Hematopoietic multipotent progenitor cell (in vitro differentiated cells): ENCODE measurements at regions not wholly inside any gene's neighbourhood (a gene's known extent, or its start where the extent isn't known, plus 50 kb on each side); places are given as distances from the start of the nearest gene placed in this dataset.

ENCODE experiments used
- DNase-seq, 3 donors: peaks; one replicate each; pipeline ENCODE4 v3.0.0-alpha.2; 2011 to 2015; ENCODE audit warnings: low read depth in 2 of 3, low spot score in 2 of 3

DNA sequence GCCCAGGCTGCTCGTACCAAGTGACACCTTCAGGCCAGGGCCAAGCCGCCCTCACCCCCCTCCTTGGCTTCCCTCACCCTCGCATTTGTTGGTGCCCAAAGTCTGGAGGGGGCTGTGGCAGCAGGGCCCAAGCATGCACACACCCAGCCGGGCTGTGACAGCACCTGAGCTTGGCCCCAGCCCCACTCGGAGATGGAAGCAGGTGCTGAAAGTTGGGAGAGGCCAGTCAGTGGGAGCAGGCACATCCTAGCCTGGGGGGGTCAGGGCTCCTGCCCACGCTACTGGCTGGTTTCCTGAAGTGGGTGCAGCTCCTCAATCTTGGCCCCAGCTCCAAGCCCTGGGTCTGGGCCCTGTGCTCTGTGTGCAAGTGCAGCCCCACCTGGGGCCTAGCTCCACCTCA, 228.0 kb downstream of the RDH14 start:
- DNase-seq = no peak

- no peak for DNase-seq
These were observed 235.3 kb downstream of the RDH14 start for GRCh38 chr2:18325118-18325517.

- no peak for DNase-seq
These were observed 240.5 kb downstream of the RDH14 start for GRCh38 chr2:18319987-18320386.

DNA sequence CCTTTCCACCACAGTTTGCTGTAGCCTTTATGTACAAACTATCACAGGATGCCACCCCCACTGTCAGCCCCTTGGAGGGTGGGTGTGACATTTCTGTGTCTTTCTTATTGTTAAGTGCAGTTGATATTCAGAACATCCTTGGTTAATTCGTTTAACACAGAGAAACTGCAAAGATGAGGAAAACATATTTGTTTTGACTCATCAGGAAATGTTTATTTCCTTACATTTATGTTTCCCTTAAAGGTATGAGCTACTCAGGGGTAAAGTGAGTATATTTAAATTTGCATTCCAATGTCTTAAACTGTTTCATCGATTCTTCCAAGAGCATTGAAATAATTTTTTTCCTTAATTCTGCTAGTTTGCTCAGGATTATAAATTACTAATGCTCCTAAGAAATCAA, 243.4 kb downstream of the RDH14 start:
- no peak for DNase-seq

DNA sequence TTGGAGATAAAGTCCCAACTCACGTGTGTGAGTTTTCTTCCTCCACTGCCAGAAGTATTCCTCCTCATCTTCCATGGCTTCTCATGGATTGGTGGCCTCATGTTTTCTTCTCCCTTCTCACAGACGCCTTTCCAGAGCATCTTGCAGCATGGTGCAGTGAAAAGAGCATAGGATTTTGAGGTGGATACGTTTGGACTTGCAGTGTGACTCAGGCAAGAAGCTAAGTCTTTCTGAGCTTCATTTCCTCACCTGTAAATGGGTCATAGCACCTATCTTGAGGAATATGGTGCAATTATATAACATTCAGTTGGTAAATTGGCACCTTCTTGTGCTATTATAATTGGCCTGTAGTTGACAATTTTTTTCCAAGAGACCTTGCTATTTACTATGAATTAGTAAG, 247.6 kb downstream of the RDH14 start:
- no peak for DNase-seq

DNA sequence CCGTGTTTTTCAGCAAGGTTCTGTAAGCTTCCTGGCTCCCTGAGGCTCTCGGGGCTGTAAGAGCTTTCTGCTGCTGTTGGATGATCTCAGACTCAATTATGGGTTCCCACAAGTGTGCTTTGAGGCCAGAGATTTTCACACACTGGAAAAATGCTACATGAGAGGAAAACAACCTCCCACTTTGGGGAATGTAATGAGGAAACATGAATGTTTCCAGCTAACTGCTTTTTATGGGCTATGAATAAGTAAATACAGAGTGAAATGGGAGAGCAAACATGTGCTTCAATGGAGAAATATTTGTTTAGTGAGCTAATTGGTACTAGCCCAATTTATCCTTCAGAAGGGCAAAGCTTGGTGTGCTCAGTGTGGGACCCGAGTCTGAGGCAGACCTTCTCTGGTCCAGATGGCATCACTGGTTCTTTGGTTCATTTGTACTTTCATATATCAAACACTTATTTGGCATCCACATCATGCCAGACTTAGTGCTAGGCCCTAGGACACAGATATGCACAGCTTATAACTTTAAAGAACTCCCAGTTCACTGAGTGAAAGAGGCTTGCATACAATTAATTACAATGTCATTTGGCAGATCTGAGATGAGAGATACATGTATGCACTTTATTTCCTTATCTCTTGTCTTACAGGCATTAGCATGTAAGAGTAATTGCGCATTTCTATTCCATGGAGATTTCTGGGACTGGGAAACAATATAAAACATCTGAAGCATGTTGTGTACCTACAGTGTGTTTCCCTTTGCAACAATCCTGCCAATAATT, 248.8 kb downstream of the RDH14 start:
- DNase-seq = no peak

DNA sequence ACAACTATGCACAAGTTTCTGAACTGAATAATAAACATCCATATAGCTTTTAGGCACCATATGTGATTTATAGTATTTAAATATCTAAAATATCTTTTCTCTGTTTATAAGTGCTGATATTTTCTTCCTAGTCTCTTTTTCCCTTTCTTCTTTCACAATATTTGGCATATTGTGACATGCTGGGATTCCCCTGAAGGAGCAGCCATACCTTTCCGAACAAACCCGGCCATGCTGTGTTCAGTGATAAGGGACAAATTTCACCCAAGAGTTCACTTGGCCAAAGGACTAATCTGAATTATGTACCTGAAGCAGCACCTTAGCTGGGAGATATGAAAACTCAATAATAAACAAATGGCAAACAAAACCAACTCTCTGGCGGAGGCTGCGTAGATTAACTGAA, 250.8 kb downstream of the RDH14 start:
- no peak for DNase-seq

DNA sequence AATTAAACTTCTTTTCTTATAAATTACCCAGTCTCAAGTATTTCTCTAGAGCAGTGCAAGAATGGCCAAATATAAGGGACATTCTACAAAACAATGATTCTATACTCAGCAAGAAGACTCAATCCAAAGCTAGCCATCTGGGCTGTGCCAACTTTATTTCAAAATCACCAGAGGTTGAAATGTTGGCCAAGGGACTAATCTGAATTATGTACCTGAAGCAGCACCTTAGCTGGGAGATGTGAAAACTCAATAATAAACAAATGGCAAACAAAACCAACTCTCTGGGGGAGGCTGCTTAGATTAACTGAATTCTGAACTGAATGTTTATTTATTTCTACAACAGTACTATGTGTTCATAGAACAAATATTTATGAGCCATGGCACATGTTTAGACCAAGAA, 251.3 kb downstream of the RDH14 start:
- DNase-seq = no peak

GRCh38 chr2:18304849-18305248, 255.6 kb downstream of the RDH14 start:
- DNase-seq = no peak

GRCh38 chr2:18301421-18302139, 258.9 kb downstream of the RDH14 start:
- DNase-seq = no peak

- no peak for DNase-seq
These were observed 260.8 kb downstream of the RDH14 start for GRCh38 chr2:18299423-18300212.

- DNase-seq = no peak
These were observed 262.9 kb downstream of the RDH14 start for GRCh38 chr2:18297534-18298058.

GRCh38 chr2:18290386-18290785, 270.1 kb downstream of the RDH14 start:
- DNase-seq = no peak

- DNase-seq = no peak
These were observed 273.6 kb downstream of the RDH14 start for GRCh38 chr2:18286897-18287296.

DNA sequence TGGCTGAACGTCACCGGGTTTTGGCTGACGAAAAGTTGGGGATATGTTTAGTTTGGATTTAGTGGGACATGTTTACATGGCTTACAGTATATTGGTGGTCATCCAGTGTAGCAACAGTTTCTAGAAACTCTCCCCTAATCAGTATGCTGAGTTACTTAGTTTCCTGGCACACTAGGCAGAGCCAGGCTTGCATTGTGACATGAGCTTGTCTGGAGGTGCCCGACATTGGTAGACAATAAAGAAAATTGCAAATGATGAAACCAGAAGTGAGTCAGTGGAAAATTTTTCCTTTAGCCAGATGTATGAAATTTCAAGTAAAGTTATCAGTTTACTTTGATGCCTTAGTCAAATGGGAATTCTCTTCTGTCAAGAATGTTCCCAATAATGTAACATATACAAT, 276.1 kb downstream of the RDH14 start:
- DNase-seq = no peak

DNA sequence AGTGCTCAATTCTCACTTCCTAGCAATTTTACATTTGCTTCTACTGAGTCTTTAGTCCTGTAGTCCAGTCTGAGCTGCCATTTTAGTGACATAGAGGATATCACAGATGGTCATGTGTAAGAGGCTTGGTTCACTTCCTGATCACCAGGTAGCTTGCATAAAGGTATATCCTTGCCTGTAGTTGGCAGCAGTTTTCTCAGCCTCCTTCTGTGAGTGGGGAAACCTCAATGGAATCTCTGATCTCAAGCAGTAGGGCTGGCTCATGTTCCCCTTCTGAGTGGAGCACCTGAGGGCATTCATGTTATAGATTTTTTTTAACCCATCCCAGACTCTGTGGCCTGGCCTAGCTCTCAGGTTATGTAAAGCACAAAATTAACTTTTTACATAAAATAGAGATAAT, 278.4 kb downstream of the RDH14 start:
- DNase-seq = no peak

DNA sequence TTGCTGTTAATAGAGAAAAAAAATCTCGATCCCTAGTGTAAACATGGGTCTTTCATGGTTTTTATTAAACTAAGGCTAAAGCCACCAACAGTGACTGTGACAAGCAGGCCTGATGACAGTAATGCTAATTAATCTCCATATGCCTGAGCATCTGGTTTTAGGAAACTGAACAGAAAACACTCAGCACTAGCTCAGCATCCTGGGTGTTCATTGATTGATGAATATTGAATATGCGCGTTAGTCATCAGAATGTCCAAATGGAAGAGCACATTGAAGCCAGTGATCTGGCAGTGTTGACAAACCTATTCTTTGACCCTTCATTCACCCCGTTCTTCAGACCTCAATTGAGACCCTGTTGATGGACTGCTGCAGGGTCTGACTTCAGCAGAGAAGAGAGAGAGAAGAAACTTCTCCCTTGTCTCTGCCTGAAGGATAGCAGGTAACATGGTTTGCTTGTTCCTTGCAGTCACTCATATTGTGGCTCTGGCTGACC, 283.8 kb downstream of the RDH14 start:
- DNase-seq = no peak

- no peak for DNase-seq
These were observed 287.2 kb downstream of the RDH14 start for GRCh38 chr2:18273205-18273604.

GRCh38 chr2:18272148-18272494, 288.3 kb downstream of the RDH14 start:
- no peak for DNase-seq

DNA sequence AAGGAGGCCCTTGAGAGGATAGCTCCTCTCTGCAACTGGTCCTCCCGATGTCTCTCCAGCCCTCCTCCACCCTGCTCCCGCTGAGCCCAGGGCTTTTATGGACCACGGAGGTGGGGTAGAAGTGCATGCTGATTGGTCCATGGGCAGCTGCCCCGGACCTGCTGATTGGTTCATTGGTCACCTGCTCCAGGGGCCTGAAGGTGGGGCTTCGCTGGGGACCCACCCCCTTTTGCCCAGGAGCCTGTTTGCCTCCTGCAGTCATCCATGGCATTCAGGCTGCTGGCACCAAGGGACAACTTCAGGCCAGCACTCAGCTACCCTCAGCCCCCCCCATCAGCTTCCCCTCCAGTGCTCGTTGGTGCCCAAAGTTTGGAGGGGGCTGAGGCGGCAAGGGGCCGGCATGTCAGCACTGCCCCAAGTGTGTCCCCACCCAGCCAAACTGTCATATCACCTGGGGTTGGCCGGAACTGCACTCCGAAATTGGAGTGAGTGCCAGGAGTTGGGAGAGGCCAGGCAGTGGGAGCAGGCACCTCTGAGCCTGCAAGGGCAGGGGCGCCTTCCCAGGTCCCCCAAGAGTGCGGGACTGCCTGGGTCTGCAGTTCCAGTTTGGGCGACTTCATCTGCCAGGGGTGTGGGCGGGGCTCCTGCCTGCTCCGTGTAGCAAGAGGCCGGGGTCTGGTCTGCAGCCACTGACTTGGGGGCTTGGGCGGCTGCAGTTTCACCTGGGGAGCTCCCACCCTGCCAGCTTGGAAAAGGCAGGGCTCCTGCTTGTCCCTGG, 288.9 kb downstream of the RDH14 start:
- DNase-seq = no peak

DNA sequence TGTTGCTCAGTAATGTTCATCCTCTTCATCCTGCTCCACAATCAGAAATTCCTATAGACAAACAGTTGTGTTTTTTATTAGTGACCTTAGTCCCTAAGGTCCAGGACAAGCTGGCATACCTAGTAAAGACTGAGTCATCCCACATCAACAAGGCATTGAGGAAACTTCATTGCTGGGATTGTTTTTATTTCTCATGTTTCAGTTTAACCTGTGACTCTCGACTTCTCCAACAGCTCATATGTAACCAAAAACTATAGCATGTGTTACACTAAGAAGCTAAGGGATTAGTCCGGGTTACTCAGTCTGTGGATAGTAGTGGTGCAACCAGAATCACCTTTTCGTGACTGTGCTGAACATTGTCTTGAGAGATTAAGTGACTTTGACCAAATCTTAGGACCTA, 292.1 kb downstream of the RDH14 start:
- DNase-seq = no peak
